Esophagus squamous epithelium (tissue), 4 donors: ENCODE measurements at regions not wholly inside any gene's neighbourhood (a gene's known extent, or its start where the extent isn't known, plus 50 kb on each side); places are given as distances from the start of the nearest gene placed in this dataset.

Experiments
- POLR2A ChIP-seq, 4 donors: fragments of 450-650 bp; IDR thresholded peaks; one replicate each; pipeline ENCODE4 v1.6.1; 2017; ENCODE audit warnings: antibody characterized with exemption in 4 of 4, mild to moderate bottlenecking in 4 of 4, moderate library complexity in 3 of 4
- TF ChIP-seq, protein P1 (sequence below), 6 experiments: fragments of 450-650 bp in 4 of 6; fragments of 200-600 bp in 2 of 6; sonication (generic) in 2 of 6; IDR thresholded peaks; one replicate each; pipeline ENCODE4 v1.5.1; 2016 to 2019; ENCODE audit warnings: antibody characterized with exemption in 6 of 6, mild to moderate bottlenecking in 4 of 6, moderate library complexity in 4 of 6

DNA sequence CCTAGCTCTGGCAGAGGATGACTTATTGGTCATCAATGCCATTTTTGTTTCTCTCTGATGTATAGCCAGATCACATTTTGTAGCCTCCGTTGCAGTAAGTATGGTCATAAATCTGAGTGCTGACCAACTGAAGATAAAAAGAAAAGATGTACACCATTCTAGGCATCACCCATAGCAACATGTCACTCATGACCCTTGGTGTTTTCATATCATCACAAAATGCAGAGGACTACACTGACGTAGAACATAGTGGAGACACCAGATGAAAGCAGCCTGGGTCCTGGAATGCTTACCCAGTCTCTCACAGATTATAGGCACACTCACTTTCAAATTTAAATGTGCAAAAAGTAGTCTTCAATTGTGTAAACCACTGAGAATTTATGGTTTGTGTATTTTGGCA is 172.8 kb downstream of the PDHA2 start:
- TF ChIP-seq, protein P1, sequence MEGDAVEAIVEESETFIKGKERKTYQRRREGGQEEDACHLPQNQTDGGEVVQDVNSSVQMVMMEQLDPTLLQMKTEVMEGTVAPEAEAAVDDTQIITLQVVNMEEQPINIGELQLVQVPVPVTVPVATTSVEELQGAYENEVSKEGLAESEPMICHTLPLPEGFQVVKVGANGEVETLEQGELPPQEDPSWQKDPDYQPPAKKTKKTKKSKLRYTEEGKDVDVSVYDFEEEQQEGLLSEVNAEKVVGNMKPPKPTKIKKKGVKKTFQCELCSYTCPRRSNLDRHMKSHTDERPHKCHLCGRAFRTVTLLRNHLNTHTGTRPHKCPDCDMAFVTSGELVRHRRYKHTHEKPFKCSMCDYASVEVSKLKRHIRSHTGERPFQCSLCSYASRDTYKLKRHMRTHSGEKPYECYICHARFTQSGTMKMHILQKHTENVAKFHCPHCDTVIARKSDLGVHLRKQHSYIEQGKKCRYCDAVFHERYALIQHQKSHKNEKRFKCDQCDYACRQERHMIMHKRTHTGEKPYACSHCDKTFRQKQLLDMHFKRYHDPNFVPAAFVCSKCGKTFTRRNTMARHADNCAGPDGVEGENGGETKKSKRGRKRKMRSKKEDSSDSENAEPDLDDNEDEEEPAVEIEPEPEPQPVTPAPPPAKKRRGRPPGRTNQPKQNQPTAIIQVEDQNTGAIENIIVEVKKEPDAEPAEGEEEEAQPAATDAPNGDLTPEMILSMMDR (IDR thresholded peaks at IDR 0.05) = no peak
- no peak for TF ChIP-seq POLR2A (IDR thresholded peaks at IDR 0.05)
